HCT116 (cell line): ENCODE measurements at regions not wholly inside any gene's neighbourhood (a gene's known extent, or its start where the extent isn't known, plus 50 kb on each side); places are given as distances from the start of the nearest gene placed in this dataset.

Experiments used
- ATAC-seq: fragments of 200-7000 bp; cut with Tn5 transposase; 2 replicates; pipeline ENCODE4 v1.9.1; 2020; ENCODE audit warnings: mild to moderate bottlenecking, moderate library complexity
- BruUV-seq: library from RNA; stranded (reverse); fragments of 400-500 nt; replicated peaks from 2 replicates; lab custom pipeline; 2021; lab: Mats Ljungman, UMichigan
- CTCF ChIA-PET: fragments of 300-600 bp; sonication (Branson Sonifier 250); formaldehyde crosslinking; loops from one replicate; lab custom pipeline; 2021; ENCODE audit warnings: antibody characterized with exemption; lab: Charles Lee
- POLR2A ChIA-PET: fragments of 300-600, 350-600 bp; sonication (Branson Sonifier 250); formaldehyde crosslinking; loops from one replicate; lab custom pipeline; 2021; ENCODE audit warnings: antibody characterized with exemption; lab: Charles Lee
- RAD21 ChIA-PET, 2 experiments: fragments of 300-600 bp; sonication (Branson Sonifier 250); formaldehyde crosslinking; loops; one replicate each; lab custom pipeline; 2023; ENCODE audit warnings: low total read pairs in 2 of 2; ENCODE audit not compliant: uncharacterized antibody in 2 of 2, unreplicated experiment in 2 of 2, low non-redundant PET in 1 of 2; lab: Charles Lee
- DNase-seq: peaks from one replicate; pipeline ENCODE4 v3.0.0-alpha.2; 2010; ENCODE audit warnings: low read depth, low spot score
- H2AFZ ChIP-seq: fragments of 200-600 bp; shearing (Covaris generic), sonication (generic); 2 replicates; pipeline ENCODE4 v1.6.1; 2017; ENCODE audit warnings: low read depth, mixed run types, mixed read lengths, antibody characterized with exemption, low read length; ENCODE audit not compliant: poor library complexity, severe bottlenecking
- H3K27ac ChIP-seq: 2 replicates; pipeline ENCODE4 v1.5.1; 2012; ENCODE audit warnings: low read depth, low read length
- H3K27me3 ChIP-seq: fragments of 200-600 bp; sonication (generic); 2 replicates; pipeline ENCODE4 v1.6.1; 2016; ENCODE audit warnings: mixed run types, low read length, mixed read lengths; ENCODE audit not compliant: insufficient read depth
- H3K36me3 ChIP-seq, 2 experiments: fragments of 200-500 bp in 1 of 2; fragments of 200-600 bp in 1 of 2; sonication (Bioruptor generic) in 1 of 2; sonication (generic) in 1 of 2; 2 replicates each; pipeline versions ENCODE4 v1.5.1 to v1.6.1; 2014 to 2016; ENCODE audit warnings: low read length in 2 of 2, inconsistent platforms in 1 of 2, mixed read lengths in 1 of 2, mixed run types in 1 of 2; ENCODE audit not compliant: insufficient read depth in 2 of 2, control insufficient read depth in 1 of 2
- H3K4me1 ChIP-seq, 2 experiments: fragments of 200-600 bp in 1 of 2; sonication (generic) in 1 of 2; 2 replicates each; pipeline versions ENCODE4 v1.5.1 to v1.6.1; 2012 to 2017; ENCODE audit warnings: low read length in 2 of 2, inconsistent platforms in 1 of 2, mild to moderate bottlenecking in 1 of 2, mixed read lengths in 1 of 2, mixed run types in 1 of 2, moderate library complexity in 1 of 2; ENCODE audit not compliant: insufficient read depth in 2 of 2, control insufficient read depth in 1 of 2
- H3K4me2 ChIP-seq: fragments of 200-600 bp; sonication (generic); 2 replicates; pipeline ENCODE4 v1.6.1; 2017; ENCODE audit warnings: mixed run types, low read length, mixed read lengths
- H3K4me3 ChIP-seq, 2 experiments: fragments of 200-600 bp in 1 of 2; sonication (generic) in 1 of 2; replicated peaks in 1 of 2; 2 replicates each; pipeline ENCODE4 v1.5.1; 2011 to 2016; ENCODE audit warnings: low read length in 2 of 2, control low read depth in 1 of 2, low read depth in 1 of 2, mild to moderate bottlenecking in 1 of 2, mixed read lengths in 1 of 2, mixed run types in 1 of 2
- H3K79me2 ChIP-seq: fragments of 200-600 bp; sonication (generic); 2 replicates; pipeline ENCODE4 v1.6.1; 2017; ENCODE audit warnings: mild to moderate bottlenecking, mixed run types, low read length, moderate library complexity, mixed read lengths; ENCODE audit not compliant: insufficient read depth
- H3K9ac ChIP-seq: fragments of 200-600 bp; sonication (generic); 2 replicates; pipeline ENCODE4 v1.6.1; 2016; ENCODE audit warnings: low read length, mixed read lengths
- H3K9me2 ChIP-seq: fragments of 200-600 bp; sonication (generic), shearing (Covaris generic); 2 replicates; pipeline ENCODE4 v1.6.1; 2017; ENCODE audit warnings: mixed run types, mild to moderate bottlenecking, moderate library complexity; ENCODE audit not compliant: insufficient read depth
- H3K9me3 ChIP-seq, 2 experiments: fragments of 200-500 bp in 1 of 2; fragments of 200-600 bp in 1 of 2; sonication (Bioruptor generic) in 1 of 2; sonication (generic) in 1 of 2; 2 replicates each; pipeline ENCODE4 v1.6.1; 2014 to 2017; ENCODE audit warnings: low read length in 2 of 2, mixed read lengths in 2 of 2, inconsistent platforms in 1 of 2, low read depth in 1 of 2, mild to moderate bottlenecking in 1 of 2, mixed run types in 1 of 2, moderate library complexity in 1 of 2; ENCODE audit not compliant: control insufficient read depth in 1 of 2, insufficient read depth in 1 of 2
- H4K20me1 ChIP-seq: fragments of 200-600 bp; sonication (generic), shearing (Covaris generic); 2 replicates; pipeline ENCODE4 v1.6.1; 2017; ENCODE audit warnings: mixed run types, mild to moderate bottlenecking, moderate library complexity; ENCODE audit not compliant: insufficient read depth
- ATF3 ChIP-seq: IDR thresholded peaks from 2 replicates; pipeline ENCODE4 v1.6.1; 2012
- CEBPB ChIP-seq: IDR thresholded peaks from 2 replicates; pipeline ENCODE4 v1.6.1; 2012; ENCODE audit warnings: low read depth
- CTCF ChIP-seq, 3 experiments: fragments of 200-600 bp in 1 of 3; sonication (generic) in 1 of 3; IDR thresholded peaks in 2 of 3; conservative IDR thresholded peaks in 1 of 3; 2 replicates each; pipeline ENCODE4 v1.5.1; 2012 to 2017; ENCODE audit warnings: low read depth in 2 of 3, low read length in 2 of 3, antibody characterized with exemption in 1 of 3, borderline replicate concordance in 1 of 3, control low read depth in 1 of 3, mild to moderate bottlenecking in 1 of 3, mixed read lengths in 1 of 3, mixed run types in 1 of 3, moderate library complexity in 1 of 3; ENCODE audit not compliant: insufficient read depth in 1 of 3
- ELF1 ChIP-seq: IDR thresholded peaks from 2 replicates; pipeline ENCODE4 v1.6.1; 2012; ENCODE audit warnings: low read depth, borderline replicate concordance
- EZH2 ChIP-seq: fragments of 200-600 bp; sonication (generic); IDR thresholded peaks from 2 replicates; pipeline ENCODE4 v1.6.1; 2017; ENCODE audit warnings: antibody characterized with exemption, mixed run types
- EZH2phosphoT487 ChIP-seq: fragments of 200-600 bp; IDR thresholded peaks from 2 replicates; pipeline ENCODE4 v1.6.1; 2018; ENCODE audit warnings: antibody characterized with exemption, borderline replicate concordance
- JUND ChIP-seq: IDR thresholded peaks from 2 replicates; pipeline ENCODE4 v1.6.1; 2012
- POLR2A ChIP-seq: IDR thresholded peaks from 2 replicates; pipeline ENCODE4 v1.7.0; 2011; ENCODE audit warnings: borderline replicate concordance; ENCODE audit not compliant: insufficient read depth, insufficient read length; ENCODE audit errors: extremely low read depth
- POLR2AphosphoS5 ChIP-seq: IDR thresholded peaks from 2 replicates; pipeline ENCODE4 v1.6.1; 2011; ENCODE audit warnings: mild to moderate bottlenecking, low read depth, low read length, moderate library complexity
- SIN3A ChIP-seq: IDR thresholded peaks from 2 replicates; pipeline ENCODE4 v1.6.1; 2012; ENCODE audit warnings: low read depth
- SRF ChIP-seq: IDR thresholded peaks from 2 replicates; pipeline ENCODE4 v1.6.1; 2012; ENCODE audit warnings: low read depth
- TCF7L2 ChIP-seq: IDR thresholded peaks from 2 replicates; pipeline ENCODE4 v1.7.0; 2011; ENCODE audit warnings: borderline replicate concordance, inconsistent platforms; ENCODE audit not compliant: insufficient read depth, insufficient read length; ENCODE audit errors: extremely low read depth
- YY1 ChIP-seq: IDR thresholded peaks from 2 replicates; pipeline ENCODE4 v1.6.1; 2011; ENCODE audit warnings: low read length, low read depth, moderate library complexity, mild to moderate bottlenecking; ENCODE audit not compliant: insufficient replicate concordance; ENCODE audit errors: extremely low read depth
- ZFX ChIP-seq: fragments of 450-650 bp; IDR thresholded peaks from 2 replicates; pipeline ENCODE4 v1.6.1; 2017
- intact Hi-C: fragments of 100-400 bp; cut with micrococcal nuclease; formaldehyde crosslinking; loops from 2 replicates; pipeline ENCODE4 v1.10.0; 2022
- TF ChIP-seq, protein P1 (sequence below): IDR thresholded peaks from 2 replicates; pipeline ENCODE4 v1.6.1; 2012

GRCh38 chr2:235206980-235207579, 255.3 kb downstream of the SH3BP4 start:
- CTCF ChIA-PET: no interaction called here
- intact Hi-C loops: no loop called here
- BruUV-seq: no TSS peak
- no peak overlapping the region for H3K4me2 ChIP-seq
- no peaks in the 10 kb centered on the region for H4K20me1 ChIP-seq
- TF ChIP-seq POLR2AphosphoS5 (no peak), EZH2 (no peak), TCF7L2 (no peak), SRF (no peak), JUND (no peak), EZH2phosphoT487 (no peak), ZFX (no peak), CEBPB (no peak), YY1 (no peak), POLR2A (no peak), SIN3A (no peak)
- TF ChIP-seq, protein P1, sequence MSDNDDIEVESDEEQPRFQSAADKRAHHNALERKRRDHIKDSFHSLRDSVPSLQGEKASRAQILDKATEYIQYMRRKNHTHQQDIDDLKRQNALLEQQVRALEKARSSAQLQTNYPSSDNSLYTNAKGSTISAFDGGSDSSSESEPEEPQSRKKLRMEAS: no peak
- H2AFZ ChIP-seq: no peak overlapping the region
- ATAC-seq (no peak), DNase-seq (no peak)
- H3K79me2 ChIP-seq: no peaks in the 10 kb centered on the region
- RAD21 ChIA-PET: no interaction called here
- no peaks in the 10 kb centered on the region for H3K4me1 ChIP-seq
- H3K27ac ChIP-seq: no peak overlapping the region
- no peaks in the 10 kb centered on the region for H3K9me2 ChIP-seq
- POLR2A ChIA-PET: no interaction called here
- H3K36me3 ChIP-seq: no peaks in the 10 kb centered on the region
- no peaks in the 10 kb centered on the region for H3K9me3 ChIP-seq
- no peak overlapping the region for H3K9ac ChIP-seq
- H3K4me3 ChIP-seq: no peak overlapping the region
- H3K27me3 ChIP-seq: 0 out of 2 replicates have a peak, but pooled peaks cover 4% of the 10 kb centered on the region

- CTCF ChIA-PET: no interaction called here
- no peak for ATAC-seq
- RAD21 ChIA-PET: no interaction called here
- POLR2A ChIA-PET: no interaction called here
- TF ChIP-seq YY1 (no peak), POLR2AphosphoS5 (no peak), EZH2 (no peak), CTCF (IDR thresholded peaks at IDR 0.05 in 2 of 3, conservative IDR thresholded peaks at IDR 0.05 in 1 of 3; ENCODE audit: borderline replicate concordance in 1 of 3, insufficient read depth in 1 of 3, low read depth in 2 of 3, low read length in 2 of 3) (no peak), SRF (no peak), JUND (no peak), SIN3A (no peak), POLR2A (no peak), TCF7L2 (no peak), ELF1 (no peak), ATF3 (no peak)
- TF ChIP-seq, protein P1: no peak
- TF ChIP-seq, all 23 proteins: peak for 0
- no peaks in the 10 kb centered on the region for H3K9me2 ChIP-seq
- no TSS peak for BruUV-seq
- no peaks in the 10 kb centered on the region for H3K36me3 ChIP-seq
- no peak overlapping the region for H3K4me2 ChIP-seq
- H3K4me3 ChIP-seq: no peak overlapping the region
- no peaks in the 10 kb centered on the region for H3K4me1 ChIP-seq
- H4K20me1 ChIP-seq: no peaks in the 10 kb centered on the region
- intact Hi-C loops: no loop called here
- no peaks in the 10 kb centered on the region for H3K79me2 ChIP-seq
- H3K27ac ChIP-seq: no peak overlapping the region
- H3K27me3 ChIP-seq: 0 out of 2 replicates have a peak, but pooled peaks cover 4% of the 10 kb centered on the region
- no peaks in the 10 kb centered on the region for H3K9me3 ChIP-seq
- no peak overlapping the region for H3K9ac ChIP-seq
- no peak for DNase-seq
- H2AFZ ChIP-seq: no peak overlapping the region
Observed at GRCh38 chr2:235211056-235211455, 259.2 kb downstream of the SH3BP4 start.
